ENCODE measurements at regions not wholly inside any gene's neighbourhood (a gene's known extent, or its start where the extent isn't known, plus 50 kb on each side); places are given as distances from the start of the nearest gene placed in this dataset.
"Not testable (repeated sequence)": the region's sequence is repeated elsewhere in the genome, so short reads cannot be mapped to it uniquely, and the experiment has no call there.

DNA sequence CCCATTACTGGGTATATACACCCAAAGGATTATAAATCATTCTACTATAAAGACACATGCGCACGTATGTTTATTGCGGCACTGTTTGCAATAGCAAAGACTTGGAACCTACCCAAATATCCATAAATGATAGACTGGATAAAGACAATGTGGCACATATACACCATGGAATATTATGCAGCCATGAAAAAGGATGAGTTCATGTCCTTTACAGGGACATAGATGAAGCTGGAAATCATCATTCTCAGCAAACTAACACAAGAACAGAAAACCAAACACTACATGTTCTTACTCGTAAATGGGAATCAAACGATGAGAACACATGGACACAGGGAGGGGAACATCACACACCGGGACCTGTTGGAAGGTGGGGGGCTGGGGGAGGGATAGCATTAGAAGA is 171.3 kb downstream of the SUDS3 start:
- TF ChIP-seq POLR2A (IDR thresholded peaks at IDR 0.05) = not testable (repeated sequence)
- TF ChIP-seq, protein P1, sequence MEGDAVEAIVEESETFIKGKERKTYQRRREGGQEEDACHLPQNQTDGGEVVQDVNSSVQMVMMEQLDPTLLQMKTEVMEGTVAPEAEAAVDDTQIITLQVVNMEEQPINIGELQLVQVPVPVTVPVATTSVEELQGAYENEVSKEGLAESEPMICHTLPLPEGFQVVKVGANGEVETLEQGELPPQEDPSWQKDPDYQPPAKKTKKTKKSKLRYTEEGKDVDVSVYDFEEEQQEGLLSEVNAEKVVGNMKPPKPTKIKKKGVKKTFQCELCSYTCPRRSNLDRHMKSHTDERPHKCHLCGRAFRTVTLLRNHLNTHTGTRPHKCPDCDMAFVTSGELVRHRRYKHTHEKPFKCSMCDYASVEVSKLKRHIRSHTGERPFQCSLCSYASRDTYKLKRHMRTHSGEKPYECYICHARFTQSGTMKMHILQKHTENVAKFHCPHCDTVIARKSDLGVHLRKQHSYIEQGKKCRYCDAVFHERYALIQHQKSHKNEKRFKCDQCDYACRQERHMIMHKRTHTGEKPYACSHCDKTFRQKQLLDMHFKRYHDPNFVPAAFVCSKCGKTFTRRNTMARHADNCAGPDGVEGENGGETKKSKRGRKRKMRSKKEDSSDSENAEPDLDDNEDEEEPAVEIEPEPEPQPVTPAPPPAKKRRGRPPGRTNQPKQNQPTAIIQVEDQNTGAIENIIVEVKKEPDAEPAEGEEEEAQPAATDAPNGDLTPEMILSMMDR (IDR thresholded peaks at IDR 0.05) = not testable (repeated sequence)
